OCI-LY1 (cell line): ENCODE measurements at regions not wholly inside any gene's neighbourhood (a gene's known extent, or its start where the extent isn't known, plus 50 kb on each side); places are given as distances from the start of the nearest gene placed in this dataset.

ENCODE experiments used
- H2AFZ ChIP-seq: fragments of 200-600 bp; sonication (generic), shearing (Covaris generic); 2 replicates; pipeline ENCODE4 v1.6.0; 2014; ENCODE audit warnings: antibody characterized with exemption, mild to moderate bottlenecking, low read length
- H3F3A ChIP-seq: fragments of 200-600 bp; sonication (generic), shearing (Covaris generic); 2 replicates; pipeline ENCODE4 v1.6.0; 2014; ENCODE audit warnings: mild to moderate bottlenecking, antibody characterized with exemption, low read length, moderate library complexity; ENCODE audit not compliant: insufficient read depth
- H3K27ac ChIP-seq: fragments of 200-600 bp; sonication (generic); 2 replicates; pipeline ENCODE4 v1.5.1; 2014; ENCODE audit warnings: low read length, mixed run types, mild to moderate bottlenecking, low read depth; ENCODE audit not compliant: poor library complexity, severe bottlenecking
- H3K27me3 ChIP-seq: fragments of 200-600 bp; sonication (generic); 2 replicates; pipeline ENCODE4 v1.6.0; 2014; ENCODE audit warnings: antibody characterized with exemption, mild to moderate bottlenecking, low read length, moderate library complexity; ENCODE audit not compliant: insufficient read depth
- H3K36me3 ChIP-seq: fragments of 200-600 bp; sonication (generic); 2 replicates; pipeline ENCODE4 v1.6.1; 2014; ENCODE audit warnings: mild to moderate bottlenecking, antibody characterized with exemption, low read length, moderate library complexity, mixed read lengths; ENCODE audit not compliant: insufficient read depth
- H3K4me1 ChIP-seq: fragments of 200-600 bp; sonication (generic); 2 replicates; pipeline ENCODE4 v1.5.1; 2014; ENCODE audit warnings: mild to moderate bottlenecking, low read length, moderate library complexity; ENCODE audit not compliant: insufficient read depth, severe bottlenecking
- H3K4me2 ChIP-seq: fragments of 200-600 bp; sonication (generic), shearing (Covaris generic); 2 replicates; pipeline ENCODE4 v1.6.1; 2014; ENCODE audit warnings: low read length
- H3K4me3 ChIP-seq: fragments of 200-600 bp; sonication (generic); 2 replicates; pipeline ENCODE4 v1.5.1; 2014; ENCODE audit warnings: low read length, low read depth, mild to moderate bottlenecking, mixed read lengths; ENCODE audit not compliant: poor library complexity, severe bottlenecking
- H3K79me2 ChIP-seq: fragments of 200-600 bp; shearing (Covaris generic); 2 replicates; pipeline ENCODE4 v1.6.1; 2016; ENCODE audit warnings: mixed run types, low read length, mixed read lengths; ENCODE audit not compliant: insufficient read depth
- H3K9ac ChIP-seq: fragments of 200-600 bp; sonication (generic), shearing (Covaris generic); 2 replicates; pipeline ENCODE4 v1.6.1; 2014; ENCODE audit warnings: mild to moderate bottlenecking, low read length, mixed read lengths
- H3K9me2 ChIP-seq: fragments of 200-600 bp; sonication (generic), shearing (Covaris generic); 2 replicates; pipeline ENCODE4 v1.6.1; 2014; ENCODE audit warnings: low read depth, mild to moderate bottlenecking, low read length, mixed read lengths
- H3K9me3 ChIP-seq: fragments of 200-600 bp; shearing (Covaris generic); 2 replicates; pipeline ENCODE4 v1.6.1; 2014; ENCODE audit warnings: low read length, mixed read lengths
- H4K20me1 ChIP-seq: fragments of 200-600 bp; sonication (generic), shearing (Covaris generic); 2 replicates; pipeline ENCODE4 v1.6.0; 2016; ENCODE audit warnings: mild to moderate bottlenecking, low read length; ENCODE audit not compliant: insufficient read depth
- EZH2 ChIP-seq: fragments of 200-600 bp; sonication (generic), shearing (Covaris generic); IDR thresholded peaks from 2 replicates; pipeline ENCODE4 v1.8.0; 2017; ENCODE audit warnings: borderline replicate concordance, mixed run types, mild to moderate bottlenecking, antibody characterized with exemption, low read length, moderate library complexity, mixed read lengths
- TF ChIP-seq, protein P1 (sequence below): fragments of 200-600 bp; sonication (generic), shearing (Covaris generic); IDR thresholded peaks from 2 replicates; pipeline ENCODE4 v1.5.1; 2017; ENCODE audit warnings: mild to moderate bottlenecking, antibody characterized with exemption, low read length, moderate library complexity, mixed read lengths

DNA sequence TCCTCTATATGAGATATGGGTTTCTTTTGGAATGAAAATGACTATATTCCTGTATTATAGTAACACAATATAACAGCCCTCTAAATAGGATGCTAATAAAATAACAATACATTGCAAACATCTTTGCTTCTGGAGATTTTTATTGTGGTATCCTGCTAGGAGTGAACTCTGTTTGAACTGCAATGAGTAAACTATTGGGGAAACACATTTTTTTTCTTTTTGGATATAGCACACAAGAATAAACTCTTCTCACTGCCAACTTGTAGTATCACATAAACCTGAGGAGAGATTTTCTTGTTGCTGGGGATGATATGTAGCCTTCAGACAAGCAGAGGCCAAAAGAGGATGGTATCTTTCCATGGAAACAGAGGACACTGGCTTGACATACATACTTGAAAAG, 238.2 kb downstream of the C4orf33 start:
- H3K27ac ChIP-seq, result no peak overlapping the region
- TF ChIP-seq, protein P1, sequence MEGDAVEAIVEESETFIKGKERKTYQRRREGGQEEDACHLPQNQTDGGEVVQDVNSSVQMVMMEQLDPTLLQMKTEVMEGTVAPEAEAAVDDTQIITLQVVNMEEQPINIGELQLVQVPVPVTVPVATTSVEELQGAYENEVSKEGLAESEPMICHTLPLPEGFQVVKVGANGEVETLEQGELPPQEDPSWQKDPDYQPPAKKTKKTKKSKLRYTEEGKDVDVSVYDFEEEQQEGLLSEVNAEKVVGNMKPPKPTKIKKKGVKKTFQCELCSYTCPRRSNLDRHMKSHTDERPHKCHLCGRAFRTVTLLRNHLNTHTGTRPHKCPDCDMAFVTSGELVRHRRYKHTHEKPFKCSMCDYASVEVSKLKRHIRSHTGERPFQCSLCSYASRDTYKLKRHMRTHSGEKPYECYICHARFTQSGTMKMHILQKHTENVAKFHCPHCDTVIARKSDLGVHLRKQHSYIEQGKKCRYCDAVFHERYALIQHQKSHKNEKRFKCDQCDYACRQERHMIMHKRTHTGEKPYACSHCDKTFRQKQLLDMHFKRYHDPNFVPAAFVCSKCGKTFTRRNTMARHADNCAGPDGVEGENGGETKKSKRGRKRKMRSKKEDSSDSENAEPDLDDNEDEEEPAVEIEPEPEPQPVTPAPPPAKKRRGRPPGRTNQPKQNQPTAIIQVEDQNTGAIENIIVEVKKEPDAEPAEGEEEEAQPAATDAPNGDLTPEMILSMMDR, result no peak
- TF ChIP-seq EZH2, result no peak
- H2AFZ ChIP-seq, result no peak overlapping the region
- no peak overlapping the region for H3K9ac ChIP-seq
- no peaks in the 10 kb centered on the region for H3K9me3 ChIP-seq
- H3K36me3 ChIP-seq, result no peaks in the 10 kb centered on the region
- no peaks in the 10 kb centered on the region for H3F3A ChIP-seq
- no peaks in the 10 kb centered on the region for H3K4me1 ChIP-seq
- H3K4me2 ChIP-seq, result no peak overlapping the region
- no peaks in the 10 kb centered on the region for H3K79me2 ChIP-seq
- H3K4me3 ChIP-seq, result no peak overlapping the region
- no peaks in the 10 kb centered on the region for H4K20me1 ChIP-seq
- H3K9me2 ChIP-seq, result no peaks in the 10 kb centered on the region
- no peaks in the 10 kb centered on the region for H3K27me3 ChIP-seq

DNA sequence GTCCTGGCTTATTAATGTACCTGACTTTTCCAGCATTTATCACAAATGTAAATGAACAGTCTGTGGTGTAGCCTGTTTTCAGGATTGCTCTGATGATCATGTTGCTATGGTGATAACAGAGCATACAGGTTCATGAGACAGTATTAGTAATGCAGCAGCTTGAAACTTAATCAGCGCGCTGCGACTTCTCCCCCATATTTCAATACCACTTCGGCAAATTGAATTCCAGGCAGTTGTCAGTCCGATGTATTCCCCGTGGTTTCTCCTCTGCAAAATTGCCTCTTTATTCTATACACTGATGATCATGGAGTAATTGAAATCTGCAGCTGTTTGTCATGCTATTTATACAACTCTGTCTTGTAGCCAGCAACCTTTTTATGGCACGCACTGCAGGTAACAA, 239.3 kb downstream of the C4orf33 start:
- Histone ChIP-seq H3K36me3 (no peaks in the 10 kb centered on the region), H3K9ac (no peak overlapping the region), H3F3A (no peaks in the 10 kb centered on the region), H3K4me1 (no peaks in the 10 kb centered on the region), H3K27ac (no peak overlapping the region), H3K79me2 (no peaks in the 10 kb centered on the region), H2AFZ (no peak overlapping the region), H3K27me3 (no peaks in the 10 kb centered on the region), H3K4me2 (no peak overlapping the region), H3K9me3 (no peaks in the 10 kb centered on the region), H4K20me1 (no peaks in the 10 kb centered on the region), H3K4me3 (no peak overlapping the region), H3K9me2 (no peaks in the 10 kb centered on the region)
- TF ChIP-seq EZH2, result no peak
- TF ChIP-seq, protein P1, result no peak

DNA sequence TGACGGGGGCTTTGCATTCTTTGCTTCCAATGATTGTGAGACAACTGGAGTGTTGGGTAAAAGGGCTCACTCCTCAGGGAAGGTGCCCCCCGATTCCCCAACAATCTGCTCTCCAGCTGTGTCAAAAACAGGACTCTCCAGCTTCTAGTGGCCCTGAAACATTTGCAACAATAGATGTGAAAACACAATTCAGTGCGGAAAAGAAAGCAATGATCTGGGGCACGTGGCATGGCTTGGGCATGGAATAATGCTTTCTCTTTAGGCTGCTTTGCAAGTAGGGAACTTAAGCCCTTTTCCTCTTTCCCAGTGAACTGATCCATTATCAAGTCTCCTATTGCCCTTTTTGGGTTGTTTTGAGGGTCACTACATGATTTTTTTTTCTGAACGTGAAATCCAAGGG, 239.9 kb downstream of the C4orf33 start:
- no peak overlapping the region for H3K4me2 ChIP-seq

More for the DNA sequence above, 239.9 kb downstream of the C4orf33 start:
- Histone ChIP-seq H3K4me3 (no peak overlapping the region), H3K79me2 (no peaks in the 10 kb centered on the region), H3K9ac (no peak overlapping the region), H2AFZ (no peak overlapping the region), H3F3A (no peaks in the 10 kb centered on the region), H3K27ac (no peak overlapping the region), H3K9me3 (no peaks in the 10 kb centered on the region), H3K9me2 (no peaks in the 10 kb centered on the region), H4K20me1 (no peaks in the 10 kb centered on the region), H3K4me1 (no peaks in the 10 kb centered on the region), H3K36me3 (no peaks in the 10 kb centered on the region), H3K27me3 (no peaks in the 10 kb centered on the region)
- TF ChIP-seq EZH2, result no peak
- TF ChIP-seq, protein P1, result no peak
